GM23338 (cell line): ENCODE measurements at regions not wholly inside any gene's neighbourhood (a gene's known extent, or its start where the extent isn't known, plus 50 kb on each side); places are given as distances from the start of the nearest gene placed in this dataset.

Source experiments
- ATAC-seq: fragments of 200-7000 bp; cut with Tn5 transposase; 3 replicates; pipeline ENCODE4 v1.9.1; 2020
- DNase-seq: peaks from one replicate; pipeline ENCODE4 v3.0.0-alpha.2; 2015; ENCODE audit warnings: low spot score
- H2AFZ ChIP-seq: fragments of 200-600 bp; sonication (generic); 2 replicates; pipeline ENCODE4 v1.8.0; 2016; ENCODE audit warnings: antibody characterized with exemption, mild to moderate bottlenecking, moderate library complexity
- H3F3A ChIP-seq: fragments of 200-600 bp; sonication (generic); replicated peaks from 2 replicates; pipeline ENCODE4 v1.8.0; 2017; ENCODE audit warnings: antibody characterized with exemption, mixed run types, low read depth
- H3K27ac ChIP-seq: fragments of 200-600 bp; sonication (generic); 2 replicates; pipeline ENCODE4 v1.6.1; 2016; ENCODE audit warnings: low read depth
- H3K27me3 ChIP-seq: fragments of 200-600 bp; sonication (generic); 2 replicates; pipeline ENCODE4 v1.8.0; 2016; ENCODE audit warnings: mild to moderate bottlenecking, mixed run types, moderate library complexity; ENCODE audit not compliant: insufficient read depth
- H3K36me3 ChIP-seq: fragments of 200-600 bp; sonication (generic); 2 replicates; pipeline ENCODE4 v1.8.0; 2016; ENCODE audit warnings: mild to moderate bottlenecking; ENCODE audit not compliant: insufficient read depth
- H3K4me1 ChIP-seq: fragments of 200-600 bp; sonication (generic); 2 replicates; pipeline ENCODE4 v1.8.0; 2016; ENCODE audit warnings: mild to moderate bottlenecking, moderate library complexity; ENCODE audit not compliant: insufficient read depth
- H3K4me2 ChIP-seq: fragments of 200-600 bp; sonication (generic); 2 replicates; pipeline ENCODE4 v1.7.1; 2017; ENCODE audit warnings: mixed run types
- H3K4me3 ChIP-seq: fragments of 200-600 bp; sonication (generic); 2 replicates; pipeline ENCODE4 v1.6.1; 2016; ENCODE audit warnings: mixed run types
- H3K79me2 ChIP-seq: fragments of 200-600 bp; sonication (generic); replicated peaks from 2 replicates; pipeline ENCODE4 v1.8.0; 2017; ENCODE audit warnings: mild to moderate bottlenecking; ENCODE audit not compliant: insufficient read depth
- H3K9me2 ChIP-seq: fragments of 200-600 bp; sonication (generic); 2 replicates; pipeline ENCODE4 v1.8.0; 2017; ENCODE audit not compliant: insufficient read depth
- H4K20me1 ChIP-seq: fragments of 200-600 bp; sonication (generic); replicated peaks from 2 replicates; pipeline ENCODE4 v1.8.0; 2017; ENCODE audit warnings: mild to moderate bottlenecking; ENCODE audit not compliant: insufficient read depth
- H3K27ac Mint-ChIP-seq: 2 replicates; pipeline ENCODE4 v1.8.0; 2020; ENCODE audit warnings: inconsistent platforms, mild to moderate bottlenecking, moderate library complexity, mixed read lengths
- H3K27me3 Mint-ChIP-seq: 3 replicates; pipeline ENCODE4 v1.8.0; 2022; ENCODE audit warnings: low read depth, mild to moderate bottlenecking, moderate library complexity, mixed read lengths, inconsistent platforms; ENCODE audit not compliant: insufficient read depth, poor library complexity
- H3K36me3 Mint-ChIP-seq: 3 replicates; pipeline ENCODE4 v1.8.0; 2021; ENCODE audit warnings: low read depth, mild to moderate bottlenecking, inconsistent platforms, moderate library complexity, mixed read lengths
- H3K4me1 Mint-ChIP-seq: 3 replicates; pipeline ENCODE4 v1.8.0; 2020; ENCODE audit warnings: mild to moderate bottlenecking, inconsistent platforms, mixed read lengths
- H3K4me3 Mint-ChIP-seq: 3 replicates; pipeline ENCODE4 v1.8.0; 2021; ENCODE audit warnings: moderate library complexity, mild to moderate bottlenecking, inconsistent platforms, mixed read lengths
- H3K9me3 Mint-ChIP-seq: 3 replicates; pipeline ENCODE4 v1.8.0; 2020; ENCODE audit warnings: moderate library complexity, mild to moderate bottlenecking, inconsistent platforms, mixed read lengths
- CREB1 ChIP-seq: fragments of 250-450 bp; sonication (Bioruptor Pico); IDR thresholded peaks from 2 replicates; pipeline ENCODE4 v1.5.0; 2020; ENCODE audit warnings: low read depth, mild to moderate bottlenecking, moderate library complexity
- EZH2 ChIP-seq: fragments of 200-600 bp; sonication (generic); IDR thresholded peaks from one replicate; pipeline ENCODE4 v1.8.0; 2017; ENCODE audit warnings: antibody characterized with exemption, mild to moderate bottlenecking, low read depth; ENCODE audit not compliant: unreplicated experiment
- EZH2phosphoT487 ChIP-seq: fragments of 200-600 bp; sonication (generic); IDR thresholded peaks from one replicate; pipeline ENCODE4 v1.8.1; 2018; ENCODE audit warnings: antibody characterized with exemption; ENCODE audit not compliant: unreplicated experiment
- JUNB ChIP-seq: IDR thresholded peaks from one replicate; pipeline ENCODE4 v1.6.1; 2016; ENCODE audit warnings: antibody characterized with exemption; ENCODE audit not compliant: unreplicated experiment
- NANOG ChIP-seq: IDR thresholded peaks from 2 replicates; pipeline ENCODE4 v1.6.1; 2016; ENCODE audit warnings: antibody characterized with exemption, borderline replicate concordance
- POLR2AphosphoS5 ChIP-seq: IDR thresholded peaks from 2 replicates; pipeline ENCODE4 v1.6.1; 2016; ENCODE audit warnings: antibody characterized with exemption, low read depth
- STAT1 ChIP-seq: IDR thresholded peaks from one replicate; pipeline ENCODE4 v1.6.1; 2016; ENCODE audit warnings: antibody characterized with exemption; ENCODE audit not compliant: unreplicated experiment
- ZNF114 ChIP-seq: fragments of 250-450 bp; sonication (Bioruptor Pico); IDR thresholded peaks from 2 replicates; pipeline ENCODE4 v1.5.0; 2020; ENCODE audit warnings: mild to moderate bottlenecking, moderate library complexity
- ZNF331 ChIP-seq: fragments of 250-450 bp; sonication (Bioruptor Pico); IDR thresholded peaks from 2 replicates; pipeline ENCODE4 v1.5.0; 2020; ENCODE audit warnings: low read depth, mild to moderate bottlenecking, moderate library complexity
- TF ChIP-seq, protein P1 (sequence below): IDR thresholded peaks from 2 replicates; pipeline ENCODE4 v1.6.1; 2016; ENCODE audit warnings: antibody characterized with exemption
- TF ChIP-seq, protein P2 (sequence below), 2 experiments: fragments of 200-600 bp in 1 of 2; sonication (generic) in 1 of 2; conservative IDR thresholded peaks; 2 replicates each; pipeline versions ENCODE4 v1.5.1 to v1.6.1; 2016 to 2017; ENCODE audit warnings: antibody characterized with exemption in 2 of 2, low read depth in 2 of 2, mild to moderate bottlenecking in 2 of 2, moderate library complexity in 1 of 2
- TF ChIP-seq, protein P3 (sequence below): IDR thresholded peaks from one replicate; pipeline ENCODE4 v1.6.1; 2018; ENCODE audit warnings: antibody characterized with exemption; ENCODE audit not compliant: unreplicated experiment
- TF ChIP-seq, protein P4 (sequence below): fragments of 250-450 bp; sonication (Bioruptor Pico); IDR thresholded peaks from 2 replicates; pipeline ENCODE4 v1.5.0; 2020; ENCODE audit warnings: mild to moderate bottlenecking, moderate library complexity

DNA sequence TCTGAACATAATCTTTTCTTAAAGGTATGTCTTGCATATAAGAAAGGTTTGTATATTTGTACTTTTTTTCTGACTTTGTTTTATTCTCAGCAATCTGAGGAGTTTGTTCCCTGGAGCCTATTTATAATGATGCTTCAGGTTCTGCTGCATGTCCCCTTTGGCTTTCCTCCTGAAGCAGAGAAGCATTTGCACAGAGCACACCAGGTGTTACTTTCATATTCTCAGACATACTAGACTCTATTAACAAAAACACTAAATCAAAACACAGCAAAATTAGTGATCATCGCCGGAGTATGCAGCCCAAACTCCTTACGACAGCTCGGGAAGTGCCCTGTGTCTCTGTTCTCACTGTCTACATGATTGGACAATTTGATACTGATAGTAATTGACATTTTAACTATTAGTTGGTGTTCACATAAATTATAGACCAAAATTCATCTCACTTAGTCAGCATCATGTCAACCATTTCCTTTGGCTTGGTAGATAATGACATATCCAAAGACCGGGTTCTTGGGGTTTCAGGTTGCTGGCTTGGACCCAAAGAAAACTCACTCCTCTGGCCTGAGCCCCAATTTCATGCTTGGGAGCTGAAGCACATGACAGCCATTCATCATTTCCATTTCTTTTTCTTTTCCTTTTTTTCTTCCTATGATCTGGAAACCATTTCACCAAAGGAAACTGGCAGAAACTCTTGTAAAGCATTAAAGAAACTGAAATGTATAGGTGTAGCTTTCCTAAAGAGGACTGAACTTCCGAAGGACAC, 400.1 kb upstream of the NRP1 start:
- no peak for DNase-seq
- TF ChIP-seq, protein P1, sequence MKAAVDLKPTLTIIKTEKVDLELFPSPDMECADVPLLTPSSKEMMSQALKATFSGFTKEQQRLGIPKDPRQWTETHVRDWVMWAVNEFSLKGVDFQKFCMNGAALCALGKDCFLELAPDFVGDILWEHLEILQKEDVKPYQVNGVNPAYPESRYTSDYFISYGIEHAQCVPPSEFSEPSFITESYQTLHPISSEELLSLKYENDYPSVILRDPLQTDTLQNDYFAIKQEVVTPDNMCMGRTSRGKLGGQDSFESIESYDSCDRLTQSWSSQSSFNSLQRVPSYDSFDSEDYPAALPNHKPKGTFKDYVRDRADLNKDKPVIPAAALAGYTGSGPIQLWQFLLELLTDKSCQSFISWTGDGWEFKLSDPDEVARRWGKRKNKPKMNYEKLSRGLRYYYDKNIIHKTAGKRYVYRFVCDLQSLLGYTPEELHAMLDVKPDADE, result no peak
- TF ChIP-seq EZH2, result no peak
- TF ChIP-seq ZNF114 (CRISPR knock-in tag), result no peak
- no peak for TF ChIP-seq JUNB
- TF ChIP-seq ZNF331, result no peak
- no peak for TF ChIP-seq POLR2AphosphoS5
- no peak for TF ChIP-seq EZH2phosphoT487
- TF ChIP-seq, protein P2, sequence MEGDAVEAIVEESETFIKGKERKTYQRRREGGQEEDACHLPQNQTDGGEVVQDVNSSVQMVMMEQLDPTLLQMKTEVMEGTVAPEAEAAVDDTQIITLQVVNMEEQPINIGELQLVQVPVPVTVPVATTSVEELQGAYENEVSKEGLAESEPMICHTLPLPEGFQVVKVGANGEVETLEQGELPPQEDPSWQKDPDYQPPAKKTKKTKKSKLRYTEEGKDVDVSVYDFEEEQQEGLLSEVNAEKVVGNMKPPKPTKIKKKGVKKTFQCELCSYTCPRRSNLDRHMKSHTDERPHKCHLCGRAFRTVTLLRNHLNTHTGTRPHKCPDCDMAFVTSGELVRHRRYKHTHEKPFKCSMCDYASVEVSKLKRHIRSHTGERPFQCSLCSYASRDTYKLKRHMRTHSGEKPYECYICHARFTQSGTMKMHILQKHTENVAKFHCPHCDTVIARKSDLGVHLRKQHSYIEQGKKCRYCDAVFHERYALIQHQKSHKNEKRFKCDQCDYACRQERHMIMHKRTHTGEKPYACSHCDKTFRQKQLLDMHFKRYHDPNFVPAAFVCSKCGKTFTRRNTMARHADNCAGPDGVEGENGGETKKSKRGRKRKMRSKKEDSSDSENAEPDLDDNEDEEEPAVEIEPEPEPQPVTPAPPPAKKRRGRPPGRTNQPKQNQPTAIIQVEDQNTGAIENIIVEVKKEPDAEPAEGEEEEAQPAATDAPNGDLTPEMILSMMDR (conservative IDR thresholded peaks at IDR 0.05; ENCODE audit: low read depth in 2 of 2), result no peak
- TF ChIP-seq CREB1 (CRISPR knock-in tag), result no peak
- no peak for TF ChIP-seq STAT1
- TF ChIP-seq, protein P3, sequence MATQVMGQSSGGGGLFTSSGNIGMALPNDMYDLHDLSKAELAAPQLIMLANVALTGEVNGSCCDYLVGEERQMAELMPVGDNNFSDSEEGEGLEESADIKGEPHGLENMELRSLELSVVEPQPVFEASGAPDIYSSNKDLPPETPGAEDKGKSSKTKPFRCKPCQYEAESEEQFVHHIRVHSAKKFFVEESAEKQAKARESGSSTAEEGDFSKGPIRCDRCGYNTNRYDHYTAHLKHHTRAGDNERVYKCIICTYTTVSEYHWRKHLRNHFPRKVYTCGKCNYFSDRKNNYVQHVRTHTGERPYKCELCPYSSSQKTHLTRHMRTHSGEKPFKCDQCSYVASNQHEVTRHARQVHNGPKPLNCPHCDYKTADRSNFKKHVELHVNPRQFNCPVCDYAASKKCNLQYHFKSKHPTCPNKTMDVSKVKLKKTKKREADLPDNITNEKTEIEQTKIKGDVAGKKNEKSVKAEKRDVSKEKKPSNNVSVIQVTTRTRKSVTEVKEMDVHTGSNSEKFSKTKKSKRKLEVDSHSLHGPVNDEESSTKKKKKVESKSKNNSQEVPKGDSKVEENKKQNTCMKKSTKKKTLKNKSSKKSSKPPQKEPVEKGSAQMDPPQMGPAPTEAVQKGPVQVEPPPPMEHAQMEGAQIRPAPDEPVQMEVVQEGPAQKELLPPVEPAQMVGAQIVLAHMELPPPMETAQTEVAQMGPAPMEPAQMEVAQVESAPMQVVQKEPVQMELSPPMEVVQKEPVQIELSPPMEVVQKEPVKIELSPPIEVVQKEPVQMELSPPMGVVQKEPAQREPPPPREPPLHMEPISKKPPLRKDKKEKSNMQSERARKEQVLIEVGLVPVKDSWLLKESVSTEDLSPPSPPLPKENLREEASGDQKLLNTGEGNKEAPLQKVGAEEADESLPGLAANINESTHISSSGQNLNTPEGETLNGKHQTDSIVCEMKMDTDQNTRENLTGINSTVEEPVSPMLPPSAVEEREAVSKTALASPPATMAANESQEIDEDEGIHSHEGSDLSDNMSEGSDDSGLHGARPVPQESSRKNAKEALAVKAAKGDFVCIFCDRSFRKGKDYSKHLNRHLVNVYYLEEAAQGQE, result no peak
- TF ChIP-seq, protein P4, sequence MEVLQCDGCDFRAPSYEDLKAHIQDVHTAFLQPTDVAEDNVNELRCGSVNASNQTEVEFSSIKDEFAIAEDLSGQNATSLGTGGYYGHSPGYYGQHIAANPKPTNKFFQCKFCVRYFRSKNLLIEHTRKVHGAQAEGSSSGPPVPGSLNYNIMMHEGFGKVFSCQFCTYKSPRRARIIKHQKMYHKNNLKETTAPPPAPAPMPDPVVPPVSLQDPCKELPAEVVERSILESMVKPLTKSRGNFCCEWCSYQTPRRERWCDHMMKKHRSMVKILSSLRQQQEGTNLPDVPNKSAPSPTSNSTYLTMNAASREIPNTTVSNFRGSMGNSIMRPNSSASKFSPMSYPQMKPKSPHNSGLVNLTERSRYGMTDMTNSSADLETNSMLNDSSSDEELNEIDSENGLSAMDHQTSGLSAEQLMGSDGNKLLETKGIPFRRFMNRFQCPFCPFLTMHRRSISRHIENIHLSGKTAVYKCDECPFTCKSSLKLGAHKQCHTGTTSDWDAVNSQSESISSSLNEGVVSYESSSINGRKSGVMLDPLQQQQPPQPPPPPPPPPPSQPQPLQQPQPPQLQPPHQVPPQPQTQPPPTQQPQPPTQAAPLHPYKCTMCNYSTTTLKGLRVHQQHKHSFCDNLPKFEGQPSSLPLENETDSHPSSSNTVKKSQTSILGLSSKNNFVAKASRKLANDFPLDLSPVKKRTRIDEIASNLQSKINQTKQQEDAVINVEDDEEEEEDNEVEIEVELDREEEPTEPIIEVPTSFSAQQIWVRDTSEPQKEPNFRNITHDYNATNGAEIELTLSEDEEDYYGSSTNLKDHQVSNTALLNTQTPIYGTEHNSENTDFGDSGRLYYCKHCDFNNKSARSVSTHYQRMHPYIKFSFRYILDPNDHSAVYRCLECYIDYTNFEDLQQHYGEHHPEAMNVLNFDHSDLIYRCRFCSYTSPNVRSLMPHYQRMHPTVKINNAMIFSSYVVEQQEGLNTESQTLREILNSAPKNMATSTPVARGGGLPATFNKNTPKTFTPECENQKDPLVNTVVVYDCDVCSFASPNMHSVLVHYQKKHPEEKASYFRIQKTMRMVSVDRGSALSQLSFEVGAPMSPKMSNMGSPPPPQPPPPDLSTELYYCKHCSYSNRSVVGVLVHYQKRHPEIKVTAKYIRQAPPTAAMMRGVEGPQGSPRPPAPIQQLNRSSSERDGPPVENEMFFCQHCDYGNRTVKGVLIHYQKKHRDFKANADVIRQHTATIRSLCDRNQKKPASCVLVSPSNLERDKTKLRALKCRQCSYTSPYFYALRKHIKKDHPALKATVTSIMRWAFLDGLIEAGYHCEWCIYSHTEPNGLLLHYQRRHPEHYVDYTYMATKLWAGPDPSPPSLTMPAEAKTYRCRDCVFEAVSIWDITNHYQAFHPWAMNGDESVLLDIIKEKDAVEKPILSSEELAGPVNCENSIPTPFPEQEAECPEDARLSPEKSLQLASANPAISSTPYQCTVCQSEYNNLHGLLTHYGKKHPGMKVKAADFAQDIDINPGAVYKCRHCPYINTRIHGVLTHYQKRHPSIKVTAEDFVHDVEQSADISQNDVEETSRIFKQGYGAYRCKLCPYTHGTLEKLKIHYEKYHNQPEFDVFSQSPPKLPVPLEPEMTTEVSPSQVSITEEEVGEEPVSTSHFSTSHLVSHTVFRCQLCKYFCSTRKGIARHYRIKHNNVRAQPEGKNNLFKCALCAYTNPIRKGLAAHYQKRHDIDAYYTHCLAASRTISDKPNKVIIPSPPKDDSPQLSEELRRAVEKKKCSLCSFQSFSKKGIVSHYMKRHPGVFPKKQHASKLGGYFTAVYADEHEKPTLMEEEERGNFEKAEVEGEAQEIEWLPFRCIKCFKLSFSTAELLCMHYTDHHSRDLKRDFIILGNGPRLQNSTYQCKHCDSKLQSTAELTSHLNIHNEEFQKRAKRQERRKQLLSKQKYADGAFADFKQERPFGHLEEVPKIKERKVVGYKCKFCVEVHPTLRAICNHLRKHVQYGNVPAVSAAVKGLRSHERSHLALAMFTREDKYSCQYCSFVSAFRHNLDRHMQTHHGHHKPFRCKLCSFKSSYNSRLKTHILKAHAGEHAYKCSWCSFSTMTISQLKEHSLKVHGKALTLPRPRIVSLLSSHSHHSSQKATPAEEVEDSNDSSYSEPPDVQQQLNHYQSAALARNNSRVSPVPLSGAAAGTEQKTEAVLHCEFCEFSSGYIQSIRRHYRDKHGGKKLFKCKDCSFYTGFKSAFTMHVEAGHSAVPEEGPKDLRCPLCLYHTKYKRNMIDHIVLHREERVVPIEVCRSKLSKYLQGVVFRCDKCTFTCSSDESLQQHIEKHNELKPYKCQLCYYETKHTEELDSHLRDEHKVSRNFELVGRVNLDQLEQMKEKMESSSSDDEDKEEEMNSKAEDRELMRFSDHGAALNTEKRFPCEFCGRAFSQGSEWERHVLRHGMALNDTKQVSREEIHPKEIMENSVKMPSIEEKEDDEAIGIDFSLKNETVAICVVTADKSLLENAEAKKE (CRISPR knock-in tag), result no peak
- no peak for TF ChIP-seq NANOG
- 0 out of 2 replicates have a peak, but pooled peaks cover 3% of the 10 kb centered on the region for H3K36me3 ChIP-seq
- no peaks in the 10 kb centered on the region for H3K79me2 ChIP-seq
- ATAC-seq, result no peak
- no peak overlapping the region for H3K27ac ChIP-seq
- H3K4me3 ChIP-seq, result no peak overlapping the region
- Mint-ChIP-seq H3K4me3 (no peak overlapping the region), H3K27me3 (peaks cover 2% of the 10 kb centered on the region), H3K4me1 (no peaks in the 10 kb centered on the region), H3K9me3 (no peaks in the 10 kb centered on the region; the same call in 2 of the 3 replicates), H3K36me3 (no peaks in the 10 kb centered on the region), H3K27ac (no peak overlapping the region)
- H3K27me3 ChIP-seq, result no peaks in the 10 kb centered on the region
- 0 out of 2 replicates have a peak, but pooled peaks cover 8% of the 10 kb centered on the region for H3K9me2 ChIP-seq
- H3K4me1 ChIP-seq, result no peaks in the 10 kb centered on the region
- no peaks in the 10 kb centered on the region for H3F3A ChIP-seq
- no peaks in the 10 kb centered on the region for H4K20me1 ChIP-seq
- no peak overlapping the region for H2AFZ ChIP-seq
- no peak overlapping the region for H3K4me2 ChIP-seq
